Stimulated activated naive CD4-positive, alpha-beta T cell (primary cell): ENCODE measurements at regions not wholly inside any gene's neighbourhood (a gene's known extent, or its start where the extent isn't known, plus 50 kb on each side); places are given as distances from the start of the nearest gene placed in this dataset.

Experiments used
- DNase-seq, 6 experiments: peaks; one replicate each; lab custom pipeline; 2025; lab: John Stamatoyannopoulos, UW

- DNase-seq, result no peak
These were observed 193.4 kb upstream of the NRXN1 start for GRCh38 chr2:51225377-51225776.

GRCh38 chr2:51224790-51225189, 192.9 kb upstream of the NRXN1 start:
- no peak for DNase-seq

GRCh38 chr2:51222106-51222505, 190.2 kb upstream of the NRXN1 start:
- DNase-seq, result no peak

GRCh38 chr2:51220606-51221005, 188.7 kb upstream of the NRXN1 start:
- DNase-seq, result no peak

GRCh38 chr2:51220080-51220479, 188.1 kb upstream of the NRXN1 start:
- DNase-seq, result no peak

- no peak for DNase-seq
These were observed 187.5 kb upstream of the NRXN1 start for GRCh38 chr2:51219468-51219867.

- DNase-seq, result no peak
These were observed 186.1 kb upstream of the NRXN1 start for GRCh38 chr2:51218047-51218446.

- no peak for DNase-seq
These were observed 181.9 kb upstream of the NRXN1 start for GRCh38 chr2:51213826-51214225.

- DNase-seq, result no peak
These were observed 180.4 kb upstream of the NRXN1 start for GRCh38 chr2:51212374-51212773.

GRCh38 chr2:51208521-51208920, 176.6 kb upstream of the NRXN1 start:
- DNase-seq, result no peak

GRCh38 chr2:51201295-51201694, 169.4 kb upstream of the NRXN1 start:
- no peak for DNase-seq

GRCh38 chr2:51194656-51195055, 162.7 kb upstream of the NRXN1 start:
- DNase-seq, result no peak

- DNase-seq, result no peak
These were observed 138.3 kb upstream of the NRXN1 start for GRCh38 chr2:51170273-51170672.

GRCh38 chr2:51165534-51166260, 133.8 kb upstream of the NRXN1 start:
- no peak for DNase-seq

- DNase-seq, result no peak
These were observed 126.3 kb upstream of the NRXN1 start for GRCh38 chr2:51158251-51158650.

- no peak for DNase-seq
These were observed 121.3 kb upstream of the NRXN1 start for GRCh38 chr2:51153236-51153635.

GRCh38 chr2:51151490-51152140, 119.7 kb upstream of the NRXN1 start:
- no peak for DNase-seq

- DNase-seq, result no peak
These were observed 117.8 kb upstream of the NRXN1 start for GRCh38 chr2:51149725-51150124.

GRCh38 chr2:51145761-51146160, 113.8 kb upstream of the NRXN1 start:
- no peak for DNase-seq

- DNase-seq, result no peak
These were observed 88.9 kb upstream of the NRXN1 start for GRCh38 chr2:51120754-51121280.

GRCh38 chr2:51111532-51111931, 79.6 kb upstream of the NRXN1 start:
- DNase-seq, result no peak

- DNase-seq, result no peak
These were observed 76.9 kb upstream of the NRXN1 start for GRCh38 chr2:51108794-51109193.

- DNase-seq, result no peak
These were observed 75.9 kb upstream of the NRXN1 start for GRCh38 chr2:51107841-51108240.

- no peak for DNase-seq
These were observed 73.9 kb upstream of the NRXN1 start for GRCh38 chr2:51105811-51106210.
